ENCODE measurements at regions not wholly inside any gene's neighbourhood (a gene's known extent, or its start where the extent isn't known, plus 50 kb on each side); places are given as distances from the start of the nearest gene placed in this dataset.

- TF ChIP-seq CTCF (IDR thresholded peaks at IDR 0.05) (no peak), POLR2A (IDR thresholded peaks at IDR 0.05) (no peak), POLR2AphosphoS5 (IDR thresholded peaks at IDR 0.05) (no peak)
These were observed 229.7 kb upstream of the PMEPA1 start for GRCh38 chr20:57939499-57939898.
